PC-3 (cell line): ENCODE measurements at regions not wholly inside any gene's neighbourhood (a gene's known extent, or its start where the extent isn't known, plus 50 kb on each side); places are given as distances from the start of the nearest gene placed in this dataset.

Experiments used
- ATAC-seq: fragments of 200-7000 bp; cut with Tn5 transposase; 2 replicates; pipeline ENCODE4 v1.9.1; 2020; ENCODE audit warnings: mild to moderate bottlenecking, moderate library complexity
- BruUV-seq: library from RNA; stranded (reverse); fragments of 400-500 nt; replicated peaks from 2 replicates; lab custom pipeline; 2021; lab: Mats Ljungman, UMichigan
- CTCF ChIA-PET: fragments of 300-600 bp; sonication (Branson Sonifier 250); formaldehyde crosslinking; loops from one replicate; lab custom pipeline; 2022; ENCODE audit warnings: antibody characterized with exemption; lab: Charles Lee
- POLR2A ChIA-PET: fragments of 300-600 bp; sonication (Branson Sonifier 250); formaldehyde crosslinking; loops from one replicate; lab custom pipeline; 2022; ENCODE audit warnings: antibody characterized with exemption; ENCODE audit not compliant: unreplicated experiment; lab: Charles Lee
- DNase-seq: peaks from one replicate; pipeline ENCODE4 v3.0.0-alpha.2; 2015
- H2AFZ ChIP-seq: fragments of 300-600 bp; sonication (generic); 2 replicates; pipeline ENCODE4 v1.6.0; 2016; ENCODE audit warnings: antibody characterized with exemption, low read length
- H3F3A ChIP-seq: fragments of 300-600 bp; sonication (generic); one replicate; pipeline ENCODE4 v1.6.0; 2017; ENCODE audit warnings: antibody characterized with exemption, low read length, control low read depth, mild to moderate bottlenecking; ENCODE audit not compliant: unreplicated experiment
- H3K27ac ChIP-seq: fragments of 300-600 bp; sonication (generic); 2 replicates; pipeline ENCODE4 v1.5.1; 2016; ENCODE audit warnings: mild to moderate bottlenecking, low read length
- H3K27me3 ChIP-seq: fragments of 300-600 bp; sonication (generic); 2 replicates; pipeline ENCODE4 v1.6.1; 2016; ENCODE audit warnings: low read length, mixed read lengths
- H3K36me3 ChIP-seq: fragments of 300-600 bp; sonication (generic); 2 replicates; pipeline ENCODE4 v1.6.1; 2016; ENCODE audit warnings: low read depth, mixed run types, low read length, mixed read lengths
- H3K4me1 ChIP-seq: fragments of 300-600 bp; sonication (generic); 2 replicates; pipeline ENCODE4 v1.5.1; 2016; ENCODE audit warnings: low read length; ENCODE audit not compliant: insufficient read depth
- H3K4me2 ChIP-seq: fragments of 300-600 bp; sonication (generic); 2 replicates; pipeline ENCODE4 v1.6.0; 2016; ENCODE audit warnings: low read length
- H3K4me3 ChIP-seq: fragments of 300-600 bp; sonication (generic); 2 replicates; pipeline ENCODE4 v1.5.1; 2016; ENCODE audit warnings: mild to moderate bottlenecking, low read length, mixed read lengths
- H3K79me2 ChIP-seq: fragments of 300-600 bp; sonication (generic); 2 replicates; pipeline ENCODE4 v1.6.1; 2017; ENCODE audit warnings: low read length, mixed read lengths
- H3K9ac ChIP-seq: fragments of 300-600 bp; sonication (generic); 2 replicates; pipeline ENCODE4 v1.6.0; 2016; ENCODE audit warnings: mild to moderate bottlenecking, low read length
- H3K9me2 ChIP-seq: fragments of 300-600 bp; sonication (generic); replicated peaks from 2 replicates; pipeline ENCODE4 v1.6.1; 2016; ENCODE audit warnings: mixed run types, low read length, mixed read lengths
- H3K9me3 ChIP-seq: fragments of 300-600 bp; sonication (generic); 2 replicates; pipeline ENCODE4 v1.6.1; 2016; ENCODE audit warnings: low read length, mixed read lengths
- H4K20me1 ChIP-seq: fragments of 300-600 bp; sonication (generic); 2 replicates; pipeline ENCODE4 v1.6.1; 2016; ENCODE audit warnings: low read length, mixed read lengths
- CTCF ChIP-seq: fragments of 300-600 bp; sonication (generic); conservative IDR thresholded peaks from 2 replicates; pipeline ENCODE4 v1.5.1; 2017; ENCODE audit warnings: antibody characterized with exemption, low read depth, mild to moderate bottlenecking, low read length
- EZH2 ChIP-seq: fragments of 300-600 bp; sonication (generic); IDR thresholded peaks from one replicate; pipeline ENCODE4 v1.6.1; 2017; ENCODE audit warnings: antibody characterized with exemption, mild to moderate bottlenecking, low read length; ENCODE audit not compliant: unreplicated experiment
- EZH2phosphoT487 ChIP-seq: fragments of 300-600 bp; sonication (generic); IDR thresholded peaks from 2 replicates; pipeline ENCODE4 v1.6.1; 2018; ENCODE audit warnings: mild to moderate bottlenecking, antibody characterized with exemption, low read length, borderline replicate concordance
- intact Hi-C: fragments of 100-400 bp; cut with micrococcal nuclease; formaldehyde crosslinking; loops from 2 replicates; pipeline ENCODE4 v1.9.0; 2023

- Histone ChIP-seq H3K4me1 (no peaks in the 10 kb centered on the region), H3K9me3 (no peaks in the 10 kb centered on the region), H4K20me1 (no peaks in the 10 kb centered on the region), H3K4me3 (no peak overlapping the region), H3F3A (no peaks in the 10 kb centered on the region), H3K79me2 (no peaks in the 10 kb centered on the region), H3K9me2 (no peaks in the 10 kb centered on the region), H3K36me3 (no peaks in the 10 kb centered on the region), H3K27ac (no peak overlapping the region), H3K9ac (no peak overlapping the region), H3K27me3 (0 out of 2 replicates have a peak, but pooled peaks cover 9% of the 10 kb centered on the region), H3K4me2 (no peak overlapping the region), H2AFZ (no peak overlapping the region)
- DNase-seq = no peak
- CTCF ChIA-PET = no interaction called here
- POLR2A ChIA-PET = no interaction called here
- BruUV-seq = no TSS peak
- ATAC-seq = no peak
- intact Hi-C loops = no loop called here
- TF ChIP-seq CTCF (no peak), EZH2phosphoT487 (no peak), EZH2 (no peak)
Measured at GRCh38 chr12:66061557-66062289, 68.8 kb downstream of the LLPH start.

GRCh38 chr12:66061076-66061475 is 69.5 kb downstream of the LLPH start:
- CTCF ChIA-PET = no interaction called here
- H3K9me3 ChIP-seq = no peaks in the 10 kb centered on the region

More at GRCh38 chr12:66061076-66061475, 69.5 kb downstream of the LLPH start:
- 0 out of 2 replicates have a peak, but pooled peaks cover 9% of the 10 kb centered on the region for H3K27me3 ChIP-seq
- H3K9ac ChIP-seq = no peak overlapping the region
- no peak overlapping the region for H3K4me3 ChIP-seq
- POLR2A ChIA-PET = interaction anchor here (0.7 kb wide), 1 partner anchor 21 kb away, joined by 15 read pairs; no protein-coding TSS in a partner anchor
- no peaks in the 10 kb centered on the region for H4K20me1 ChIP-seq
- no peaks in the 10 kb centered on the region for H3F3A ChIP-seq
- intact Hi-C loops = no loop called here
- H3K4me2 ChIP-seq = no peak overlapping the region
- H3K9me2 ChIP-seq = no peaks in the 10 kb centered on the region
- no peak overlapping the region for H2AFZ ChIP-seq
- no peaks in the 10 kb centered on the region for H3K4me1 ChIP-seq
- DNase-seq (no peak), ATAC-seq (no peak)
- H3K27ac ChIP-seq = no peak overlapping the region
- no peaks in the 10 kb centered on the region for H3K79me2 ChIP-seq
- H3K36me3 ChIP-seq = no peaks in the 10 kb centered on the region
- TF ChIP-seq CTCF = no peak
- TF ChIP-seq EZH2 = no peak
- no TSS peak for BruUV-seq
